Tibial nerve (tissue), 4 donors: ENCODE measurements at regions not wholly inside any gene's neighbourhood (a gene's known extent, or its start where the extent isn't known, plus 50 kb on each side); places are given as distances from the start of the nearest gene placed in this dataset.

ENCODE experiments used
- DNase-seq, 2 donors: peaks; one replicate each; pipeline ENCODE4 v3.0.0-alpha.2; 2019; ENCODE audit warnings: low spot score in 2 of 2
- H3K27ac ChIP-seq, 4 donors: fragments of 200-600 bp; sonication (generic) in 3 of 4; one replicate each; pipeline ENCODE4 v1.5.1; 2017 to 2019; ENCODE audit warnings: mild to moderate bottlenecking in 1 of 4
- H3K27me3 ChIP-seq, 2 donors: fragments of 200-600 bp; sonication (generic) in 1 of 2; one replicate each; pipeline versions ENCODE4 v1.5.1 to v1.6.0; 2017 to 2019
- H3K36me3 ChIP-seq, 3 donors: fragments of 200-600 bp; sonication (generic); one replicate each; pipeline ENCODE4 v1.5.1; 2018 to 2019
- H3K4me1 ChIP-seq, 4 donors: fragments of 200-600 bp; sonication (generic) in 3 of 4; one replicate each; pipeline ENCODE4 v1.5.1; 2017 to 2019
- H3K4me3 ChIP-seq, 4 donors: fragments of 200-600 bp; sonication (generic) in 3 of 4; one replicate each; pipeline ENCODE4 v1.5.1; 2017 to 2019; ENCODE audit warnings: mild to moderate bottlenecking in 1 of 4, moderate library complexity in 1 of 4
- H3K9me3 ChIP-seq, 4 donors: fragments of 200-600 bp; sonication (generic) in 3 of 4; one replicate each; pipeline ENCODE4 v1.5.1; 2017 to 2019
- EP300 ChIP-seq, 2 donors: sonication (generic); formaldehyde crosslinking; IDR thresholded peaks; one replicate each; pipeline ENCODE4 v1.6.1; 2017; ENCODE audit warnings: antibody characterized with exemption in 2 of 2, mild to moderate bottlenecking in 1 of 2
- POLR2A ChIP-seq, 2 donors: fragments of 450-650 bp; IDR thresholded peaks; one replicate each; pipeline ENCODE4 v1.6.1; 2017; ENCODE audit warnings: antibody characterized with exemption in 2 of 2, mild to moderate bottlenecking in 2 of 2, moderate library complexity in 2 of 2
- WGBS, 2 donors: methylation state at CpG; one replicate each; pipeline ENCODE4 v1.1.5; 2018; 5-methylcytosine and 5-hydroxymethylcytosine counted together
- TF ChIP-seq, protein P1 (sequence below), 5 experiments: fragments of 200-600 bp in 3 of 5; fragments of 450-650 bp in 2 of 5; sonication (generic) in 3 of 5; IDR thresholded peaks; one replicate each; pipeline ENCODE4 v1.5.1; 2016 to 2019; ENCODE audit warnings: antibody characterized with exemption in 5 of 5, mild to moderate bottlenecking in 3 of 5, moderate library complexity in 2 of 5

DNA sequence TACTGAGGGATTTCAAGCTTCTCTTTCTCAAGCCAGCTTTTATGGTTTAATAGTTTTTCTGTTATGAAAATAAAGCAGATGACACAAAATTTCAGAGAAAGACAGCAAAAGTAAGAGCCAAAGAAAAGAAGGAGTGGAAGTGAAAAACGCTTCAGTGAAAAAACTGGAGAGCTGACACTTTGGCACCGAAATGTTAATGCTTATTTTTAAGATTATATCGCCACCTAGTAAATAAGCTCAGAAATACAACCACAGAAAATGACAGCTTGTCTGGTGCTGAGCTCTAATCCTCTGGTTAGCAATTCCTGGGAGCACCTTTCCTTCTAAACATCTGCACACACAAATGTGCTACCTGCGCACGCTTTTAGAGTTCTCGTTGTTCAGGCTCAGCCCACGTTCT is 101.6 kb downstream of the ZPLD1 start:
- no peak overlapping the region for H3K4me3 ChIP-seq
- 20 to 24% methylated on average over 7 of the region's 7 CpGs for WGBS, 2 donors
- no peaks in the 10 kb centered on the region for H3K36me3 ChIP-seq
- H3K27ac ChIP-seq: no peak overlapping the region
- DNase-seq: no peak
- no peaks in the 10 kb centered on the region for H3K9me3 ChIP-seq
- peaks cover 0 to 6% (median 0%) of the 10 kb centered on the region in 4 donors for H3K4me1 ChIP-seq
- H3K27me3 ChIP-seq: no peaks in the 10 kb centered on the region
- no peak for TF ChIP-seq EP300 (IDR thresholded peaks at IDR 0.05)
- TF ChIP-seq, protein P1, sequence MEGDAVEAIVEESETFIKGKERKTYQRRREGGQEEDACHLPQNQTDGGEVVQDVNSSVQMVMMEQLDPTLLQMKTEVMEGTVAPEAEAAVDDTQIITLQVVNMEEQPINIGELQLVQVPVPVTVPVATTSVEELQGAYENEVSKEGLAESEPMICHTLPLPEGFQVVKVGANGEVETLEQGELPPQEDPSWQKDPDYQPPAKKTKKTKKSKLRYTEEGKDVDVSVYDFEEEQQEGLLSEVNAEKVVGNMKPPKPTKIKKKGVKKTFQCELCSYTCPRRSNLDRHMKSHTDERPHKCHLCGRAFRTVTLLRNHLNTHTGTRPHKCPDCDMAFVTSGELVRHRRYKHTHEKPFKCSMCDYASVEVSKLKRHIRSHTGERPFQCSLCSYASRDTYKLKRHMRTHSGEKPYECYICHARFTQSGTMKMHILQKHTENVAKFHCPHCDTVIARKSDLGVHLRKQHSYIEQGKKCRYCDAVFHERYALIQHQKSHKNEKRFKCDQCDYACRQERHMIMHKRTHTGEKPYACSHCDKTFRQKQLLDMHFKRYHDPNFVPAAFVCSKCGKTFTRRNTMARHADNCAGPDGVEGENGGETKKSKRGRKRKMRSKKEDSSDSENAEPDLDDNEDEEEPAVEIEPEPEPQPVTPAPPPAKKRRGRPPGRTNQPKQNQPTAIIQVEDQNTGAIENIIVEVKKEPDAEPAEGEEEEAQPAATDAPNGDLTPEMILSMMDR (IDR thresholded peaks at IDR 0.05): peak; percentile 20 to 63 (median 44)

DNA sequence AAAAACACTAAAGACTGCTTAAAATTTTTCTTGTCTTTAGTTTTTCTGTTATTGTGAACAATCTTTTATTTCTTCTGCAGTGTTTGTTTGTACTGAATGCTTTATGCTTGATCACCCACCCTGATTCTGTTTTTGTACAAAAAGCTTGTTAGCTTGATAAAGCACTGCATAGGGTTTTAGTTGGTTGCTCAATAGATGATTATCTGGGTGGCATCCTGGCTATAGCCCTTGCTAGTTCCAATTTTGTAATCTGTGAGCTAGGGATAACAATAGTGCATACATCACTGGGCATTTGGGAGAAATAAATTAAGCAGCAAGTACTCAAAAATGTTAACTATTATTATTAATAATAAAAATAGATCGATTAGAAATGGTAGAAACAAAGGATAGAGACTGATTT is 102.3 kb downstream of the ZPLD1 start:
- DNase-seq: no peak
- H3K27ac ChIP-seq: no peak overlapping the region
- H3K27me3 ChIP-seq: no peaks in the 10 kb centered on the region
- 67% methylated on average over 1 of the region's 1 CpG for WGBS, 2 donors
- H3K9me3 ChIP-seq: no peaks in the 10 kb centered on the region
- H3K36me3 ChIP-seq: no peaks in the 10 kb centered on the region
- TF ChIP-seq, protein P1 (IDR thresholded peaks at IDR 0.05): no peak
- no peak for TF ChIP-seq POLR2A (IDR thresholded peaks at IDR 0.05)
- no peak for TF ChIP-seq EP300 (IDR thresholded peaks at IDR 0.05)
- peaks cover 0 to 6% (median 0%) of the 10 kb centered on the region in 4 donors for H3K4me1 ChIP-seq
- no peak overlapping the region for H3K4me3 ChIP-seq

DNA sequence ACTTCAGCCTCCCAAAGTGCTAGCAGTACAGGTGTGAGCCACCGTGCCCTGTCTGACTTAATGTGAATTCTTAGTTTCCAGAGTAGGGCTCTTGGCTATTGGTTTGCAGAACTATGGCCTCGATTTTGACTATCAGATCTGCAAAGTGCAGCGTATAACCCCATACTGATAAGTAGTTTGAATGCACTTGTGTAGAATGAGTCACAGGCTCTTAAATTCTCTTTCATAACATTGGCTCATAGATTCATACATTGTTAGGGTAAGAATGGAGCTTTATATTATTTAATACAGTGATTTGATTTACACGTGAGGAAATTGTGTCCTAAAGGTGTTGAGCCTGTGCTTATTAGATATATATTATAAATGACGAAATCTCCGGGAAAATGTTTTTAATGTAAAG is 109.9 kb downstream of the ZPLD1 start:
- no peak overlapping the region for H3K4me3 ChIP-seq
- DNase-seq: no peak
- WGBS, 2 donors: 82 to 85% methylated on average over 6 of the region's 6 CpGs
- no peaks in the 10 kb centered on the region for H3K4me1 ChIP-seq
- TF ChIP-seq EP300 (IDR thresholded peaks at IDR 0.05): no peak
- TF ChIP-seq POLR2A (IDR thresholded peaks at IDR 0.05): no peak
- TF ChIP-seq, protein P1 (IDR thresholded peaks at IDR 0.05): no peak
- H3K27me3 ChIP-seq: no peaks in the 10 kb centered on the region
- no peak overlapping the region for H3K27ac ChIP-seq
- no peaks in the 10 kb centered on the region for H3K9me3 ChIP-seq
- H3K36me3 ChIP-seq: no peaks in the 10 kb centered on the region

DNA sequence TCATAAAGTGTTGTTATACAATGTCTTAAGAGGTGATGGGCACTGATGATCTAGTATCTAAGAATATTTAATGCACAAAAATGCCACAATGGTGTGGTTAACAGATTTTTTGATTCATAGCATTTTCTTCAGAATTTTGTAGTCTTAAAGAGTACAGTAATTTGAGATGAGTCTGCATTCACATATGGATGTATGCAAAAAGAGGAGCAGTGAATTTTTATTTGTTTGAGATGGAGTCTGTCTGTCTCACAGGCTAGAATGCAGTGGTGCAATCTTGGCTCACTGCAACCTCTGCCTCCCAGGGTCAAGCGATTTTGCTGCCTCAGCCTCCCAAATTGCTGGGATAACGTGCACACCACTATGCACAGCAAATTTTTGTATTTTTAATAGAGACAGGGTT is 110.5 kb downstream of the ZPLD1 start:
- Histone ChIP-seq H3K27me3 (no peaks in the 10 kb centered on the region), H3K4me1 (no peaks in the 10 kb centered on the region), H3K4me3 (no peak overlapping the region), H3K9me3 (no peaks in the 10 kb centered on the region), H3K36me3 (no peaks in the 10 kb centered on the region), H3K27ac (no peak overlapping the region)
- TF ChIP-seq, protein P1 (IDR thresholded peaks at IDR 0.05): no peak
- TF ChIP-seq EP300 (IDR thresholded peaks at IDR 0.05) (no peak), POLR2A (IDR thresholded peaks at IDR 0.05) (no peak)
- no peak for DNase-seq
- WGBS, 2 donors: 60 to 71% methylated on average over 2 of the region's 2 CpGs

DNA sequence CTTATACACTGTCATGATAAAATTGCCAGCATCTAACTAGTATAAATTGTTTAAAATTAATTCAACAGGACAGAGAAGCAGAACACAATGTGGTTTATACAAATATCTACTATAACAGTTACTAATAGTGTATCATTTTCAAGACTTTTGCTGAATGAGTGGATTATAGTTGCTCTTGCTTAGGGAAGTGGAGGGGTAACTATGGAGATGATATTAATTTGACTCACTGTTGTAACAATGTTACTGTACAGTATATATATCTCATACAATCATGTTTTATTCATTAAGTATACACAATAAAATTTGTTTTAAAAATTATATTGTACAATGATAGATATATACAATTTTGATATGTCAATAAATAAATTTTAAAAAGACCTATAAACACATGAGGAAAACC is 119.1 kb downstream of the ZPLD1 start:
- Histone ChIP-seq H3K4me1 (no peaks in the 10 kb centered on the region), H3K9me3 (no peaks in the 10 kb centered on the region), H3K4me3 (no peak overlapping the region), H3K27me3 (no peaks in the 10 kb centered on the region), H3K27ac (no peak overlapping the region), H3K36me3 (no peaks in the 10 kb centered on the region)
- no peak for DNase-seq
- TF ChIP-seq, protein P1 (IDR thresholded peaks at IDR 0.05): no peak
- no peak for TF ChIP-seq POLR2A (IDR thresholded peaks at IDR 0.05)
- no peak for TF ChIP-seq EP300 (IDR thresholded peaks at IDR 0.05)
